ENCODE measurements at regions not wholly inside any gene's neighbourhood (a gene's known extent, or its start where the extent isn't known, plus 50 kb on each side); places are given as distances from the start of the nearest gene placed in this dataset.
"Not testable (repeated sequence)": the region's sequence is repeated elsewhere in the genome, so short reads cannot be mapped to it uniquely, and the experiment has no call there.

DNA sequence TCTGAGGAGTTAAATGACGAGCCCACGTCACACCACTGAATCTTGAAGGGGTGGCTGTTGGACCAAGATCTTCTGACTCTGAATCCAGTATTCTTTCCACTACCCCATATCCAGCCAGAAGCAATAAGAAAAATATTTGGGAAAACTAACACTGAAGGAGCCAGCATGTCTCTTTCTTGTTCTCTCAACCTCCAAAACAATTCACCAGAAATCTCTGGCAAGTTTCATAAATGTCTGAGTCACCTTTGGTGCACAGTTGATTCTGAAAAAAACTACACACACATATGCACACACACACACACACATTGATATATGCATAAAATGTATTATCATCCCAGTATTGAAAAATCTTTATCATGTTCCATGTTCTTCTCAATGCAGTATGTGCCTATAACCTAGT is 104.3 kb upstream of the BLID start:
- no peak for DNase-seq

DNA sequence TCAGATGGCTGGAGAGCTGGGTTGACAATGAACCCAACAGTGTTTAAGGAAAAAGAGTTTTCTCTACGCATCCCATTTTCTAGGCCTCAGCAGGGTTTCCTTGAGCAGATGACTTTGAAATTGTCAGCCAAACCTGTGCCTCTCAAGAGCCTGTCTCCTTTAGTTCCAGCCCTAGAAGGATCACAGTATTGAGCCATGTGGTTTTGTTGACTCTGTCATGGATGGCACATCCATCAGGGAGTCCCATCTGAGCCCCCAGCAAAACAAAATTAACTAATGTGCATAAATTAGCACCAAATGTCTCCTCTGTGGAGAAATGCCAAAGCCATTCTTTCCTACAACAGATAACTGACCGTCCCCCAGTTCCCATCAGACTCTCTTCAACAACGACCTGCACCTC is 103.8 kb upstream of the BLID start:
- DNase-seq: no peak

DNA sequence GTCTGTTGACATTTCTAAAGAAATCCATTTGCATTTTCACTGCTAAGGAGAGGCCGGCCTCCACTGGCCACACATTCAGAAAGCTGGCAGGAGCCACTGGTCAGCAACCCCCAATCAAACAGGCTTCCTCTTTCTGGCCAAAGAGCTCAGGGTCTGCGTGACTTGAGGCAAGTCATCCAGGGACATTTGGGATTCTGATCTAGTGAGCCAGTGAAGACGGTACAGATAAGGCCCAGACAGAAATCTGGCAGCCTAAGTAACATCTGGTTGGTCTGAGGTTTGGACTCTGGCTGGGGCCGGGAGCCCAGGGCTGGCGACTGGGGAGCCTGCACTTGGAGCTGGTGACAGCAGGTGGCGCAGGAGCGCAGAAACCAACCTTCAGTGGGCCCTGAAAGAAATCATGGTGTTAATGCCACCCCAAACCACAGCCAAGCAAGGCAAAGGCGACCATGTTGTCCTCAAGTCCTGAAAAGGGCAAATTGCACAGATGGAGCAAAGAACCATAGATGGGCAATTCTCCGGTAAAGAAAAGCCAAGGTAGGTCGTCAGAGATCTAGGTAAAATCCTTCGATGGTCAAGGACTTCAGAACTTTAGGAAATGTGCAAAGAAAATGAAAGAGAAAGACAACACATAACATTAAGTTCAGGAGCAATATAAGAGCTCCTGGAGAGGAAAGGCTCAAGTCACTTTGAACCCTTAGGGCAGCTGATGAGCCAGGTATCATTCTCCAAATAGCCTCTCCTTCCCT is 99.4 kb upstream of the BLID start:
- no peak for DNase-seq

DNA sequence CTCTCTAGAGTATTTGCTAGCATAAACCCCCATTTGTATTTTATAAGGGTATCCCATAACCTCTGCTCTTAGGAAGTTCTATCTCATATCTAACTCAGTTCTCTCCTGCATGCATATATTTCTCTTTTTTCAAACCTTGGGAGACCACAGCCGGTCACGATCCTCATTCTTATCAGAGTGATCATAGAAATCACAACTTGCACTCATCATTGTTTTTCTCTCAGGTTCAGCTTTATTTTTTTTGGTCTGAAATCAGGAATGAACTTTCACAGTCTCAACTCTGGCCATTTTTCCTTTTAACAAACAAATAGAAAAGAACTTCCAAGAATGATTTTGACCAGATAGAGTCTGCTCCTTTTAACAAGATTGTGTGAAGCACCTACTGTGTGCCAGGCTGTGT is 98.6 kb upstream of the BLID start:
- DNase-seq: no peak

DNA sequence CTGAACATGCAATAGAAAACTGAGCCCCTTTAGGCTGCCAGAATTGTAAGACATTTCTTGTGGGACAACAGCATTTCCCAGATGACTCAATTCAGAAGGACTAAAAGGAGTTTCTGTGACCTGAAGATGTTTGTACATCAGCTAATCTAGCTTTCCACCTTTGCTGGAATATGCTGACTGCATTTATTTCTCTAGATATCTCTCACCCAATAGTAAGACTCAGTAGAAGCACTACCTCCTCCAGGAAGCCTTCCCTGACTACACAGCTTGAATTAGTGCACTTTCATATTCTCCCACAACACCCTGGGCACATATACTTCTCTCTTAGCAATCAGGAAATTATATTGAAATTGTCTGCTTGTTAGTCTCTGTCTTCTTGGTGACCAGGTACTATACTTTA is 98.1 kb upstream of the BLID start:
- DNase-seq: no peak

DNA sequence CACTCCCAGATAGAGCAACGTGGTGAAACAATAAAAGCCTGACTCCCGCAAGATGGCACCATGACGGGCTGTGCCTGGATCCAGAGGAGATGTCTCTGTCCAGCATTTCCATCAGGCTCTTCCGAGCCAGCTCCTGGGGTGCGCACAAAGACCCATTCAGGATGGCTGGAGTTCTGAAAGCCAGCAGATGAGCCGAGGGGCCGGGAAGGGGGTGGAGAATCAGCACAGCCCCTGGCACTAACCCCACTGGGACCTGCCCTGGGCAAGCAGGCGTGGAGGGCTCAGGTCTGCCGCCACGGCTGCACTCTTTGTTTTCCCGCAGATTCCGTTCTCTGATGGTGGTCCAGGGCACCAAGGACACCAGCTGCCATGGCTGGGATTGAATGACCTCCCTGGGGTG is 97.2 kb upstream of the BLID start:
- DNase-seq: no peak

DNA sequence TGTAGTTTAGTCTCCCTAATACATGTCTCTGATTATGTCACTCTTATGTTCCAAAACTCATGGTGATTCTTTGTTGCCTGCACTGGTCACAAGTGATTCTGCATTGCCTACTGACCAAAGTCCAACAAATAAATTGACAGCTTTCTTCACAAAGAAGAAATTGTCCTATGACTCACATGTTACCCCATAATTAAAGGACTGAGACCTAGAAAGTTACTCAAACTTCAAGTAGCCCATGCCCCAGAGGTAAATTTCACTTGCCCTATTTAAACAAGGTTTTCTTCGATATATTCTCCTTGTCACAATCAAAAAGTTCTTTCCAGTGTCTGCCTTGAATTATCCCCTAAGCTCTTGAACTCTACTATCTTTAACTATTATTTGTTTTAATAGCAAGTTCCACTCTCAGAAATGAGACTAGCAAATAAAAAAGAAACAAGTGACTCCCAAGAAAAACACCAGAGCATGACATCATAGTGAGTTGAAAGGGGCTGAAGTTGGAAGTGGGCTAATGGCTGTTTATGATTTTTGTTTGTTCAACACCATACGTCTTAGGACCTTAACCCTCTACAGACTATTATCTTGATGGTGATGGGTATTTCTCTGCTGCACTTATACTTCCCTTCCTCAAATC is 94.5 kb upstream of the BLID start:
- no peak for DNase-seq

DNA sequence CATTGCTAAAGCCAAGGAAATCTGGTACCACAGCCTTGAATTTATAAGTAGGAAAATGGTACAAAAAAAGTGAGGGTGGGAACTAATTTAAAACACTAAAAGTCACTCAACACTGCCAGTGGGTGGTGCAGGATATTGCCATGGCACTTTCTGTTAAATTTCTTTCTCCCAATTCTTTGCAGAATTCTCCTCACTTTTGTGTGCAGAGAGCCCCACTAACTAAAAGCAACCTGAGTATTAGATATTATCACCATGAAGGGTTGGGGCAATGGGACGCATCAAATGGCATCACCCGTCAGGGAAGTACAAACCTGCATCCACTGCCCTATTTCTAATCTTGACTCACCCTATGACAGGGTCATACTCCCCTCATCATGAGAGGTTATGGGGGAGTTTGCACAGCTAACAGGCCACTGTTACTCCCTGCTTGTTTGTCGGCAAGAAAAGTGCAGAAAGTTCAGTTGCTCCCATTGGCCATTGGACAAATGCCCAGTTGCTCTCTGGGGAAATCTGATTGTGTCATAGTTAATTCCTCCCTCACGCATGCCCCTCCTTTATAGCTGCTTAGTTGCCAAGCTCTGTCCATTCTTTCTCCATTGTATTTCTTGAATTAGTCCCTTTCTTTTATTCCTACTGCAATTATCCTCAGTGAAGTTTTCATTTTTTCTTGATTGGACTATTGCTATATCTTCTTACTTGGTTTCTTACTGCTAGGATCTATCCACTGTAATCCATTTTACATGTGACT is 93.8 kb upstream of the BLID start:
- DNase-seq: no peak

DNA sequence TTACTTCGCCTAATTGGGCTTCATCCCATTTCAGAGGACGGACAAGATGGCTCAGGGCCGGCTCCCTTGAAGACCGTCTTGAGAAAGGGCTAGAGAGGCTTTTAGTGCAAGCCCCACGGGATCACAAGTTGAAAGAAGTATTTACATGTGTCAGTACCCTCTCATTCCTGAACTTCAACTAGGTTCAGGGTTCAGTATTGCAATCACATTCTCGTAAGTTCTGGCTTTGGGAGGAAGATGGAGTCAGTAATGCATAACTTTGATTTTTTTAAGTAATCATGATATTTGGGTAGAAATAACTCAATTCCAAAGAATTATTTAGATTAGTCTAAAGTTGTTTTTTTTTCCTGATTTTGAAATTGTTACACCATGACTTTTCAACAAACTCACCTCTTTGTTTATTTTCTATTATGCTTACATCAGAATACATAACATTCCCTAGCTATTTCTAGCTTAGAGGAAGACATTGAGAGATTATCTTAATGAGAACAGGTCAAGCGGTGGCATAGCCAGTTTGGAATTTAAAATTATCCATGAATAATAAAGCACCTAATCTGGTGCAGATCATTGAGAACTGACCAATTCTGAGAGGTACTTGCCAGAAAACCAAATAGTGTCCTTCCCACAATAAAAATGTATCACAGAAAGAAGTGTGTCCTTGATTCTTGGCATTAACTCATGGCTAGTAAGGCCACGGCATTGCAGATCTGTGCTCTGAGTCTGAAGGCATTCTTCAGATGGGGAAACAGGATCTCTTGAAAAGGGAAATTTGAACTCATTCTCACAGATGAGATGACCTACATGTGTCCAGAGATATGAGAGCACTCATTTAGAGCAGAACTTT is 92.1 kb upstream of the BLID start:
- DNase-seq: no peak

DNA sequence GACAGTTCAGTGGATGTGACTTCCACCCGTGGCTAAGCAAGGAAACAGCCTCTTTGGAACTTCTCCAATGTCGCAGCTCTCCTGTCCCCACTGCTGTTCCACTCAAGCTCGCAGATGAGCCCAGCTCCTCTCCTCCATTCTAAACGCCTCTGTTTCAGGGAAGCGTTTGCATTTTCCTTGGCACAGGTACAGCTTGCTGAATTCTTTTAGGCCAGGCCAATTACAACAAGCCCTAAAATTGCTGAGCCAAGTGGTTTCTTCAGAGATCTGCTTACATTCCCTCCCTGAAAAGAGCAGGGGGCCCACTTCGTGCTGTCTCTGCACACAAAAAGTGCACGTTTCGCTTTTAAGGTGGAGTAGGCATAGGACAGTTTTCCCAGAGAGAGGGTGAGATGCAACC is 91.5 kb upstream of the BLID start:
- DNase-seq: no peak

DNA sequence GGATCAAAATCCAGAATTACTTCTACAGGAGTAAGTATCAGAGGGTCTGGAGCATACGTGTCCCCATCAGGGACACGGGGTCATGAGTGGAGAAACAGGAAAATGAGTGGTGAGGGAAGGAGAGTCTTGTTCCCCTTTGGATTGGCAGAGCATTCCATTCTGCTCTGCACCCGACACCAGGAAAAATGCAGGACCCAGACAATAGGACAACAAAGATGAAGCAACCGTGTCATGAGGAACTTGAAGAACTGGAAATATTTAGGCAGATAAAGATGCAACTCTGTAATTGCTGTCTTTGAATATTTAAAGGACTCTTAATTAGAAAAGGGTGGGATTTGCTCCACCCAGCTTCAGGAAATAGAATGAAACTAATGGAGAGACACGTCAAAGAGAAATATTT is 89.0 kb upstream of the BLID start:
- no peak for DNase-seq

DNA sequence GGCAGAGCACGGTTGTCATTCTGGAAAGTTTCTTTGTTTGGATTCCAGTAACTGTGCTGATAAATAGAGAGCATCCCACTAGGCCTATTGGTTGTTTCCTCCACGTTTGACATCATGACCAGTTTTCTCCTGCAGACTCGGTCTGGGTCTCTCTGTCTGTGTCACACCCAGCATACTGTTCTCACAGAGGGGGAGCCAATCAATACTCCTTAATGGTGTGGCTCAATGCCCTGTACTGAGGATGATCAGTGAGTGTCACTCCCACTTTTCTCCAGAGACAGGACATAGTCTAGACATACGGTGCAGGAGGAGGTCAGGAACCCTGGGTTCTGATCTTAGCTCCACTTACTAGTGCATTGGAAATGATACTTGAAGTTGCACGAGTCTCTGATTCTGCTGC is 88.2 kb upstream of the BLID start:
- DNase-seq: no peak

DNA sequence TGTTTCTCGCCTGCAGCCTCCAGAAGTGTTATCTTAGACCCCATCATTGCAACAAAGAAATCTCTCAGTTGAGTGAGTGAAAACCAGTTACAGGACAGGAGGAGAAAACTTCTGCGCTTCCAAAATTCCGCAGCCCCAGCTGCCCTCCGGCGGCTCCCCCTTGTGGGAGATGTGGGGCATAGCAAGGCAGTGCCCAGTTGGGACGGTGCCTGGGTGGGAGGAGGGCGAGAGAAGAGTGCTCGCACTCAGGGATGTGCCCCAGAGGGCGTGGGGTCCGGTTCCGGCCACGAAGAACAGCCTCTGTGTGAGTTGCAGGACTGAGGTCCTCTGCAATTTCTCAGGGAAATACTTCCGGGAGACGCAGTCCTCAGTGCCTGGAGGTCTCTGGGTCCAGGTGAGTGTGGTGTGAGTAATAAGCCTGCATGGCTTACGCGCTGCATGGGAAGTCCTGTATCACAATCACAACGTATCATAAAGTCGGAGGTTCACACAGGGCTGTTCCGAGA is 87.0 kb upstream of the BLID start:
- peak; percentile 0 for DNase-seq

DNA sequence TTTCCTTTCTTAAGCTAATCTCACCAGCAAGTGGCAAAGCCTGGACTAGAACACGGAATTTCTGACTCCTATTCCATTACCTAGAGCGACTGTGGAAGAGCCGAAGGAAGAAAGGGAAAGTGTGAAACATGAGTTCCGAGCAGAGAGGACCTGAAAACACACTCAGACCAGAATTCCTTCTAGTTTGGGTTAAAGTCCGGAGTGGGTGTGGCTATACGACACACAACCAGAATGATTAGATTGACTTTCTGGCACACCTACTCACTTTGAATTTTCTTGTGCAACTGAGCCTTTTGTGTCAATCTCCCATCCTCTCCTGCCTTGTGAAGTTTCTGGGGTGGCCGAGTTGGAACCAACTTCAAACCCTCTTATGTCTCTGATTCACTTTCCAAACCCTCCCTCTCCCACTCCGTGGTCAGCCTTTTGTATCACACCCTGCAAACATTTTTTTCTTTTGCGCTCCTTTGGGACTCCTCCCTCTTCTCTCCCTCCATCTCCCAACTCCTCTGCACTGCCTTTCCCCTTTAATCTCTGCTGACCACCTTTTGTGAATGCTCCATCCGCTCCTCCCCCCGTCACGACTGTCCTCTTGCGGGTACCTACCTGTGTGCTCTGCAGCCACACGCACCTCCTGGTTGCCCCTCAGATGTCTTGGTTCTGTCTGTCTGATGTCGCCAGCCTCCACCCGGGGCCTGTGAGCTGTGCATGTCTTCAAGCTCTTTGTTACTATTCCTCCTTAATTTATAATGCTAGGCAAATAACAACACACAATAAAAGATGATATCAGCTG is 86.3 kb upstream of the BLID start:
- DNase-seq: no peak

DNA sequence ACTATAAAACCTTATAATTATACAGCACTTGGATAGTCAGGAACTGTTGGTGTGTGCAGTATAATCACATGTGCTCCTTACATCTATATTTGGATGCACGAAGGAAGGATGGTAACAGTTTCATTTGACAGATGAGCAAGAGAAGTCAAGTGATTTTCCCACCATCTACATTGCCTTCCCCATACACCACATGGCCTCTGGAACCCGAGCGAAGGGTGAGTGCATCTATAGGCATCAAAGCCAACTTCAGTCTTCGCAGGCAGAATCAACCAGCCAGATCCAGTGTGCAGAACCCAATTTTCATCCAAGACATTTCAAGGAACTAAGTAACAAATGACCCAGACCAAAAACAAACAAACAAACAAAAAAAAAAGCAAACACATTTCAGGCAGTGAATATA is 85.1 kb upstream of the BLID start:
- no peak for DNase-seq

DNA sequence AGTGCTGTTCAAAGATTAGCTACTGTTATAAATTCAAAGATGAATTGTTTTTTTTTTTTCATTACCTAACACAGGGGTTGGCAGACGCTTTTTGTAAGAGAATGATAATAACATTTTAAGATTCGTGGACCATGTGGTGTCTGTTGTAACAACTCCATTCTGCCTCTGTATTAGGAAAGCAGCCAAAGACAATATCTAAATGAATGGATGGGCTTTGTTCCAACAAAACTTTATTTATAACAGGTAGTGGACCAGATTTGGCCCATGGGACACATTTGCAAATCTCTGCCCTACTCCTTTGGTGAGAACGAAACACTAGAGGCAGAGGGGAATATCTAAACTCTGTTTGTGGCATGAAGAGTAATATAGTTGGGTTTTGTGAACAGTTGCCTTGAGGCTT is 83.6 kb upstream of the BLID start:
- no peak for DNase-seq

DNA sequence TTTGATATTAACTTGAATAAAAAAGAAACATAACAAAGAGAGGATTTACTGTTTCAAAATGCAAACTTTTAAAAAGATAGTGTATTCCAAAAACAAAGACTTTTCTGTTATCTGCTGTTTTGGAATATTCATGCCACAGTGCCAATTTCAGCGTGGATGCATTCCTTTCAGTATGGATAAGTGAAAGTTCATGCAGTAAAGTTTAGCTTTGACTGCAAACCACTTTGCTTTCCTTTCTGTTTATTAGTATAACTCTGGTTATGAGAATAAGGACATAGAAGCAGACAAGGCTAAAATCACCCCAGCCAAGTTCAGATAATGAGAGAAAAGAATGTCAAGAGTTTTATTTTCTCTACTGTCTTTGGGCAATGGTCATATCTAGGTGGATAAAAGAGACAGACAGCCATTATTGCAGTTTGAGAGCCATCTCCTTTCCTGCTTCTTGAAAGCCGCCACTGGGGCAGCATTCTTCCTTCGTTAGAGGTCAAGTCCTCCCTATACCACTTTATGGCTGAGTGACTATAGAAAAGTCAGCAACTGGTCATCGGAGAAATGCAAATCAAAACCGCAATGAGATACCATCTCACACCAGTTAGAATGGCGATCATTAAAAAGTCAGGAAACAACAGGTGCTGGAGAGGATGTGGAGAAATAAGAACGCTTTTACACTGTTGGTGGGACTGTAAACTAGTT is 82.4 kb upstream of the BLID start:
- DNase-seq: no peak

DNA sequence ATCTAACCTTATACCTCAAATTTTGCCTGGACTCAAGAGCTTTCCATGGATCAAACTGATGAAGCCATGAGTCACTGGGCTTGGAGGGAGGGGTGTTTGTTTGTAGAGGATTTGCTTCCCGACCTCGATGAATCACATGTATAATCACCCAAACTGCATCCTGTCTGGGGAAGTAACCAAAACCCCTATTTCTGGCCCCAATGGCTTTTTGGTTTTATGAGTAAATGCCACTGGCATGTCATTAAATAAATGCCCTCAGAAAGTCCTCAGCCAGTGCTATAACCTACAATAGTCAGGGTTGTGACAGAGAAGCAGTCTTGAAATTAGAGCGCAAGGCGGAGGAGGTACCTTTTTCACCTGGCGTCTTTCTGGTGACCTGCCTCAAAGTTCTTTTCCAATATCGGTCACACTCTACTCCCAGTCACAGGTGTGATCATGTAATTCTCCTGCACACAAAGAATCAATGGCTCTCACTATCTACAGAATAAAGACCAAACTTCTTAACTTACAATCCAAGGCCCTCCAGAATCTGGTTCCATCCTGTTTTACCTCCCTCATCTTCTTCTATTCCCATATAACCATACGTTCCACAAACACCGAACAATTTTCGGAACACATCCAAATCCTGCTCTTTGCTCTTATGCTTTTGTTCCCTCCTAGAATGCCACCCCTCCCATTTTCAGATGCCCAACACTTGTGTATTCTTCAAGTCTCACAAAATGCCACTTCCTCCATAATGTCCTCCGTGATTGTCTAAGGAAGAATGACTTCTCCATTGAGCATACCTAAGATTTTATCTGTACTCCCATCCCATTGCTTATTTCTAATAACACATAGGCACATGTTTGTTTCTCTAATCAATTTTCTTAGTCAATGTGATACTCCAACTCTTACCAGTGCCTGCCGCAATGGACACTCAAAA is 81.3 kb upstream of the BLID start:
- no peak for DNase-seq

DNA sequence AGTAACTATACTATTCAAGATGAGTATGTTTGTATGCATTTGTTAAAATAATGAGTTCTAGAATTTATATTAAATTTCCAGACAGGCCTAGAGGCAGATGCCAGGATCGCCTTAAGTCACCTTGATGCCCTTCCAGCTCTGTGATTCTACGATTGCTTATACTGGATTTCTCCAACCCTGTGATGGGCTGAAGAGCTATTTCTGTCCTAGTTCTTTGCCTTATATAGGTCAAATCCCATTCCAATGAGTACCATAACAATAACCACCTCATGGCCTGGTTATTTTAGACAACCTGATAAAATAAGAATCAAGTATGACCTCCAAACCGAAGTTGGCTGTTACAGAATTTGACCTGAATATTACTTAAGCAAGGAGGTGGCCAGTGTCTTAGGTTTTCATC is 79.8 kb upstream of the BLID start:
- DNase-seq: no peak

DNA sequence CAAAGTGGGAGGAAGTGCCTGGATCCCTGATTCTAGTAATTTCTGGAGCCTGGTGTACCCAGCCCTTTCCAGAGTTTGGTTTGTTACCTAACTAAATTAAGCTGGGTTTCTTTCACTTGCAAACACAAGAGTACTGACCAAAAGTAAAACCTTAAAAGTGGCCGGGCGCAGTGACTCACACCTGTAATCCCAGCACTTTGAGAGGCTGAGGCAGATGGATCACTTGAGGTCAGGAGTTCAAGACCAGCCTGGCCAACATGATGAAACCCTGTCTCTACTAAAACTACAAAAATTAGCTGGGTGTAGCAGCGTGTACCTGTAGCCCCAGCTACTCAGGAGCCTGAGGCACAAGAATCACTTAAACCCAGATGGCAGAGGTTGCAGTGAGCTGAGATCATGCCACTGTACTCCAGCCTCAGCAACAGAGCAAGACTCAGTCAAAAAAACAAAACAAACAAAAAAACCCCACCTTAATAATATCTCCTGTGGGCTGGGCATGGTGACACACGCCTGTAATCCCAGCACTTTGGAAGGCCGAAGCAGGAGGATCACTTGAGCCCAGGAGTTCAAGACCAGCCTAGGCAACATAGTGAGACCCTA is 78.0 kb upstream of the BLID start:
- not testable (repeated sequence) for DNase-seq
